OCI-LY3 (cell line): ENCODE measurements at regions not wholly inside any gene's neighbourhood (a gene's known extent, or its start where the extent isn't known, plus 50 kb on each side); places are given as distances from the start of the nearest gene placed in this dataset.

Experiments
- H2AFZ ChIP-seq: fragments of 200-600, 300-600 bp; shearing (Covaris generic); 2 replicates; pipeline ENCODE4 v1.6.0; 2014; ENCODE audit warnings: antibody characterized with exemption, low read depth, low read length
- H3K27ac ChIP-seq: fragments of 200-600, 300-600 bp; sonication (generic); 2 replicates; pipeline ENCODE4 v1.5.1; 2014; ENCODE audit warnings: mild to moderate bottlenecking, low read length, moderate library complexity, mixed read lengths
- H3K27me3 ChIP-seq: fragments of 200-600, 300-600 bp; sonication (generic); 2 replicates; pipeline ENCODE4 v1.6.1; 2014; ENCODE audit warnings: low read depth, low read length, mixed read lengths
- H3K36me3 ChIP-seq: fragments of 200-600, 300-600 bp; sonication (generic); replicated peaks from 2 replicates; pipeline ENCODE3; 2014; ENCODE audit warnings: low read depth, low read length, mixed read lengths
- H3K4me1 ChIP-seq: fragments of 300-600, 200-600 bp; sonication (generic); 2 replicates; pipeline ENCODE4 v1.6.1; 2014; ENCODE audit warnings: low read length, mixed read lengths
- H3K4me2 ChIP-seq: fragments of 200-600, 300-600 bp; sonication (generic); 2 replicates; pipeline ENCODE4 v1.6.1; 2014; ENCODE audit warnings: low read length, mixed read lengths
- H3K4me3 ChIP-seq: fragments of 300-600, 200-600 bp; sonication (generic); 2 replicates; pipeline ENCODE4 v1.5.1; 2014; ENCODE audit warnings: antibody characterized with exemption, mild to moderate bottlenecking, low read length, moderate library complexity
- H3K79me2 ChIP-seq: fragments of 300-600, 200-600 bp; shearing (Covaris generic); 2 replicates; pipeline ENCODE4 v1.6.1; 2014; ENCODE audit warnings: mild to moderate bottlenecking, low read length, mixed read lengths
- H3K9ac ChIP-seq: fragments of 300-600, 200-600 bp; shearing (Covaris generic); 2 replicates; pipeline ENCODE4 v1.6.0; 2014; ENCODE audit warnings: mild to moderate bottlenecking, low read length, moderate library complexity
- H3K9me3 ChIP-seq: fragments of 200-600, 300-600 bp; shearing (Covaris generic); 2 replicates; pipeline ENCODE4 v1.6.1; 2014; ENCODE audit warnings: low read length, mixed read lengths; ENCODE audit not compliant: insufficient read depth
- H4K20me1 ChIP-seq: fragments of 200-600, 300-600 bp; sonication (generic); 2 replicates; pipeline ENCODE4 v1.6.1; 2016; ENCODE audit warnings: low read length, mixed read lengths; ENCODE audit not compliant: insufficient read depth
- CTCF ChIP-seq: fragments of 200-600, 300-600 bp; sonication (generic); IDR thresholded peaks from 2 replicates; pipeline ENCODE4 v1.5.1; 2014; ENCODE audit warnings: antibody characterized with exemption, low read length, low read depth
- EZH2phosphoT487 ChIP-seq: fragments of 200-600 bp; shearing (Covaris generic); IDR thresholded peaks from 2 replicates; pipeline ENCODE4 v1.6.1; 2018; ENCODE audit warnings: antibody characterized with exemption, mixed run types, low read depth

- Histone ChIP-seq H3K27ac (no peak overlapping the region), H3K79me2 (no peaks in the 10 kb centered on the region), H3K9me3 (peaks cover 2% of the 10 kb centered on the region; the same call in 1 of the 2 replicates), H3K9ac (no peak overlapping the region), H2AFZ (no peak overlapping the region), H3K4me1 (no peaks in the 10 kb centered on the region), H4K20me1 (no peaks in the 10 kb centered on the region), H3K36me3 (no peaks in the 10 kb centered on the region), H3K27me3 (no peaks in the 10 kb centered on the region), H3K4me2 (no peak overlapping the region), H3K4me3 (no peak overlapping the region)
- TF ChIP-seq EZH2phosphoT487 (no peak), CTCF (0 out of 2 replicates have a peak, but pooled peaks have one; percentile 9)
These were observed 130.8 kb downstream of the DNAJB6 start for GRCh38 chr7:157467496-157468212.

GRCh38 chr7:157468221-157469111 is 131.7 kb downstream of the DNAJB6 start:
- no peaks in the 10 kb centered on the region for H3K79me2 ChIP-seq
- H3K4me3 ChIP-seq = no peak overlapping the region
- no peaks in the 10 kb centered on the region for H4K20me1 ChIP-seq
- TF ChIP-seq EZH2phosphoT487 (no peak), CTCF (no peak)
- H3K4me1 ChIP-seq = no peaks in the 10 kb centered on the region
- no peaks in the 10 kb centered on the region for H3K36me3 ChIP-seq
- H3K9ac ChIP-seq = no peak overlapping the region
- no peak overlapping the region for H3K4me2 ChIP-seq
- no peak overlapping the region for H2AFZ ChIP-seq
- H3K9me3 ChIP-seq = peaks cover 10% of the 10 kb centered on the region; the same call in 1 of the 2 replicates
- H3K27me3 ChIP-seq = no peaks in the 10 kb centered on the region; the same call in 1 of the 2 replicates
- no peak overlapping the region for H3K27ac ChIP-seq

DNA sequence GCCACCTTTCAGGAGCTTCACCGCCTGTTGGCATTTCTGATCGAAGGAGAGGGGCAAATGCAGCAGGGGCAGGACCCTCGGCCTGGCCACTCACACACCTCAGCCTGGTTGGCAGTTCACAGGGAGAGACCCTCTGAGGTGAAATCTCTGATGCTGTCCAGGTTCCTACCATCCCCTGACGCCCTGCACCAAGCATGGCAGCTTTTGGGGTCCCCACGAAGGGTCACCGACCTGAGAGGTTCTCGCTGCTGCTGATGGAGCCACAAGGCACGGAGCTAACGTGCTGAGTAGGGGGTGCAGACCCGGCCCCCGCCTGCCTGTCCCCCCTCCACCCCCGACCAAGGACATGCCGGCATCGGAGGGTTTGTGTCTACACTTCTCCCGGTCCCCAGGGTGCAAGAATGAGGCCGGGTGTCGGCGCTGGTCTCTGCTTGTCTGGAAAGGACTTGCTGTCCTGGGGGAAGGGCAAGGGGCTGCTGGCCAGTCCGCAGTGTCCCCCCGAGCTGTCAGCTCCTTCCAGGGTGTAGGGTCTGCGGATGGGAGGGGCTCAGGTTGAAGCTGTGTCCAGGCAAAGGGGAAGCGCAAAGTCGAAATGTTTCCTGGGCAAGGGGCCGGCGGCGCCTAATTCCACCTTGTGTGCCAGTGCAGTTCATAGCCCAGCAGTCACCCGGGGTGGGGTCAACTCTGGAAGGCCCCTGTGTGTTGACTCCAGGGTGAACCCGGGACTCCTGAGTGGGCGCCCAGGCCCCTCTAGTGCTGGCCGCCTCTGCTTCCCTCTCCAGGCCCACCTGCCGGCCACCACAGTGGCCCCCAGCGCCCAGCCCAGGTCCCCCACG is 132.6 kb downstream of the DNAJB6 start:
- Histone ChIP-seq H3K79me2 (no peaks in the 10 kb centered on the region), H3K27me3 (no peaks in the 10 kb centered on the region; the same call in 1 of the 2 replicates), H3K9ac (no peak overlapping the region), H3K4me2 (no peak overlapping the region), H2AFZ (no peak overlapping the region), H3K4me3 (no peak overlapping the region), H4K20me1 (no peaks in the 10 kb centered on the region), H3K36me3 (no peaks in the 10 kb centered on the region), H3K27ac (no peak overlapping the region), H3K9me3 (peaks cover 11% of the 10 kb centered on the region; the same call in 1 of the 2 replicates), H3K4me1 (no peaks in the 10 kb centered on the region)
- TF ChIP-seq CTCF (no peak), EZH2phosphoT487 (no peak)
